Activated CD8-positive, alpha-beta memory T cell treated with anti-CD3 and anti-CD28 coated beads, Interleukin-2, amount 50 U/mL, for 24 hours (primary cell): ENCODE measurements at regions not wholly inside any gene's neighbourhood (a gene's known extent, or its start where the extent isn't known, plus 50 kb on each side); places are given as distances from the start of the nearest gene placed in this dataset.
"Not testable (repeated sequence)": the region's sequence is repeated elsewhere in the genome, so short reads cannot be mapped to it uniquely, and the experiment has no call there.

Experiments used
- DNase-seq: peaks from one replicate; pipeline ENCODE4 v3.0.0-alpha.2; 2020; ENCODE audit errors: extremely low read depth

DNA sequence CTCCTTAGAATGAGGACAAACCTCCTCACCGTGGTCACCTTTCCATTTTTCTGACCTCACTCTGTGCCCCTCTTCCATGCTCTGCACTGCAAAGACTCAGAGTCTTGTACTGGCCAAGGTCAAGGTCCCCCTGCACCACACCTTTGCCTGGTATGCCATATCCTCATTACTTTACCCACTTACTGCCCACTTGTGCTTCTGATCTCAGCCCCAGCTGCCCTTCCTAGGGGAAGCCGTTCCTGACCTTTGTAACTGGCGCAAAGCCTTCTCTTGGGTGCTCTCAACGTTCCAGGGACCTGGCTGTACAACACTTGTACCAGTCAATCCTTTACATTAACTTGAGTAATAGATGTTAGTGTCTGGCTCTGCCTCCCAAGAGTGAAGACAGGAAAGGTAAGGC is 256.0 kb downstream of the SV2B start:
- DNase-seq, result no peak

DNA sequence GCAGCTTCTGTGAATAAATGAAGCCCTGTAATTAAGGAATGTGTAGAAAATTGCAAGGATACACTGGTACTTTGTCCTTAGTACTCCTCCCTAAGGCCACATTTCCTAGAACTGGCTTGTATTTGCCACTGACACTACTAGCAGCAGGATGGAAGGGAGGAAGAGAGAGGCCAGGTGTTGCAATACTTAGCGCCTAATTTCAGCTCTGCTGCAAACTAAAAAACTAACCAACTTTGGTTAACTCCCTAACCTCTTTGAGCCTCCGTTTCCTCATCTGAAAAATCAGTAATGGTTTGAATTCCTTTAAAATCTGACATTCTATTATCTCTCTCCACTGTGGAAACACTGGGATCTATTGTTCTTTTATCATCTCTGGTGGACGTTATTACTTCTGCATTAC is 257.0 kb downstream of the SV2B start:
- DNase-seq, result no peak

DNA sequence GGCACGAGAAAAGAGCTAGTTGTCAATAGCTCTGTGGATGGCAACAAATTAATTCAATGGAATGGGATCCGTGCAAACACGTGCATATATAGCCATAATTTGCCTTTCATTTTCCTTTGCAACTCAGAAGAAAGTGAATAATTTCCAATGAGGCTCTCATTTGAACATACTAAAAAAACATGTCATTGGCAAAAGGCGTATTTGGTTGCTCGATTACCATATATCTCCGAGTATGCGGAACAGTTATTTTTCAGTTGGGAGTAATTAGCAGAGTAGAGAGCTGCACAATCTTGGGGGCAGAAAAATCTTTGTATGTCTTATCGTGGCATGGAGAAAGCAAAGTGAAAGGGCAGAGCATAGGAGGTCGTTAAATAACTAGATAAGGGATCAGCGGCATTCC is 257.4 kb downstream of the SV2B start:
- no peak for DNase-seq

DNA sequence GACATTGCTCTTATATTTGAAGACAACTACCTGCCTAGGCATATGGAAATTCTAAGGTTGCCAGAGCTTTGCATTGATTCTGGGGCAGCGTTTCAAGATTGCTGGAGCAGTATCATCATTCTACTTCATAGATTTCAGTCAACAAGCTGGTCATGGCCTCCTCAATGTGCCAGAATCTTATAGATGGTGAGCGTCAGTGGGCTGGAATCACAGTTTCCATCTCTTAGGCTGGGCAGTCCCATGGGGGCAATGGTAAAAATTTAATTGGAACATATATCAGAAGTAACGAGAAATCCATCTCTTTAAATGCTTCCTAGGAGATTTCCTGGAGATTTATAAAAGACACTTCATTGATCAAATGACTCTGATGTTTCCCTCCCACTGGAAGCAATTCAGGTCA is 258.3 kb downstream of the SV2B start:
- no peak for DNase-seq

DNA sequence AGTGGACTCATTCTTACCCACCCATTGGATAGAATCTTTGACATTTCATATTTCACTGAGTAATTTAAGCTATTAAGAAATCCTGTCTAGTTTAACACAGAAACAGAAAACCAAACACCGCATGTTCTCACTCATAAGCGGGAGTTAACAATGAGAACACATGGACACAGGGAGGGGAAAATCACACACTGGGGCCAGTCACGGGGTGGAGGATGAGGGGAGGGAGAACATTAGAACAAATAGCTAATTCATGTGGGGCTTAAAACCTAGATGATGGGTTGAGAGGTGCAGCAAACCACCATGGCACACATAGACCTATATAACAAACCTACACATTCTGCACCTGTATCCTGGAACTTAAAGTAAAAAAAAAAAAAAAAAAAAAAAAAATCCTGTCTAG is 261.6 kb downstream of the SV2B start:
- DNase-seq, result not testable (repeated sequence)

DNA sequence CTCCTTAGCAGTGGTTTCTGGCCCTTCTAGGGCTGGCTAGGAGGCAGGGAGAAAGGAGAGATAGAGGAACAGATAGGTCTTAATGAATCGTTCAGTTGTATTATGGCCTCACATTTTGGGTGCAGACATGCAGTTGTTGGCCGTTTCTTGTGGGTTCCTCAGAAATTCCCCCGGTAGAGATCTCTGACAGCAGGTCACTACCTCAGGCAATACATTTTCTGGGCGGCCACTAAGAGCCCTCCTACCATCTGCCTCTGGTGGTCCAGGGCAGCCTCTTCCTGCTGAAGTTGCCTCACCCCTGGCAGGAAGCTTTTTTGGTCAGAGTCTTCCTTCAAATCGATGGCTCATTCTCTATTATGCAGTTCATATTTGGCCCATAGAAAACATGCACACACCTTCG is 266.1 kb downstream of the SV2B start:
- no peak for DNase-seq

DNA sequence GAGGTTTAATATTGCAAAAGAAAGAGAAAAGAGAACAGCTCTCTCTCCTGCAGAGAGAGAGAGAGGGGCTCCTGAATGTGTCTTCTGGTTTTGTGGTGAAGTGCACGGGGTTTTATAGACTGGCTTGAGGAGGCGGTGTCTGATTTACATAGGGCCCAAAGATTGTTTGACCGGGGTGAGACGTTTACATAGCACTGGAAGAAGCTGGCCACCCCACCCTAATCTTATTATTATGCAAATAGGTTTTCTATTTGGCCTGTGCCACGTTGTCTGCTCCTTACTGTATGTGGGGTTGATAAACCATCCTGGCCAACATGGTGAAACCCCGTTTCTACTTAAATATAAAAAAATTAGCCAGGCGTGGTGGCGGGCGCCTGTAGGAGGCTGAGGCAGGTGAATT is 268.6 kb downstream of the SV2B start:
- DNase-seq, result no peak

DNA sequence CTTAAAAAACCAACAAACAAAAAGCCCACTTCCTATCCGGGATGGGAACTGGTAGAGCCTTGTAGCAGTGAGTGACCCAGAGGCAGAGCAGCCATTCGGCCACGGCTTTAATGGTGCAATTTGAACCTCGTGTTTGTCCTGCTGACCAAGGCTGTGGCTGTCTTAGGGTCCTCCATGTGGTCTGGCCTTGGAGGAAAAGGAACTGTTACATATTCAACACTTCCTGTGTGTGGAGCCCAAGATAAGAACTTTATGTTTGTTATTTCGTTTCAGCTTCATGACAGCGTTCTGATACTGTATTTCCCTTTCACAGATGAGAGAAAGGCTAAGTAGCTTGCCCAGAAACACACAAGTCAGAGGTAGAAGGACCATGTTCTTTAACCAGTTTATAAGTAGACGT is 269.8 kb downstream of the SV2B start:
- no peak for DNase-seq

DNA sequence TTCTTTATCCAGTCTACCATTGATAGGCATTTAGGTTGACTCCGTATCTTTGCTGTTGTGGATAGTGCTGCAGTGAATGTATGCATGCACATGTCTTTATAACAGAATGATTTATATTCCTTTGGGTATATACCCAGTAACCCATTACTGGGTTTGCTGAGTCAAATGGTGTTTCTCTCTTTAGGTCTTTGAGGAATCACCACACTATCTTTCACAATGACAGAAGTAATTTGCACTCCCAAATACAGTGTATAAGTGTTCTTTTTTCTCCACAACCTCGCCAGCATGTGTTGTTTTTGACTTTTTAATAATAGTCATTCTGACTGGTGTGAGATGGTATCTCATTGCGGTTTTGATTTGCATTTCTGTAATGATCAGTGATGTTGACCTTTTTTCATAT is 271.3 kb downstream of the SV2B start:
- DNase-seq, result not testable (repeated sequence)

DNA sequence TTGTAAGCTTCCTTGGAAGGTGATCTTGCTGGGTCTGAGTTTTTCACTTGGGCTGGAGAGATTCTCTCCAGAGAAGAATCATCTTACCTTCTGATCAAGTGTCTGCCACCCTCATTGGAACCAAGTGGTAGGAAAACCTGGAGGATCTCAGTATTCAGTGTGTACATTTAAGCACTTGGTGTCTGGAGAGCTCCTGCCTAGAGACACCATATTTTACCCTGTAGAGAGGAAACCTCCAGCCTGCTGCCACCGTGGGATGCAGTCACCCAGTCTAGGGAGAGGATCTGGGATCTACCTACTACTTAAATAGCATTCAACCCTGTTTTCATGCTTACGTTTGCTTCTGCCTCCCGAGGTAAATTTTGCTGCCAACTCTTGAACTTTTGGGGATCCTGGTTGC is 274.3 kb downstream of the SV2B start:
- no peak for DNase-seq

DNA sequence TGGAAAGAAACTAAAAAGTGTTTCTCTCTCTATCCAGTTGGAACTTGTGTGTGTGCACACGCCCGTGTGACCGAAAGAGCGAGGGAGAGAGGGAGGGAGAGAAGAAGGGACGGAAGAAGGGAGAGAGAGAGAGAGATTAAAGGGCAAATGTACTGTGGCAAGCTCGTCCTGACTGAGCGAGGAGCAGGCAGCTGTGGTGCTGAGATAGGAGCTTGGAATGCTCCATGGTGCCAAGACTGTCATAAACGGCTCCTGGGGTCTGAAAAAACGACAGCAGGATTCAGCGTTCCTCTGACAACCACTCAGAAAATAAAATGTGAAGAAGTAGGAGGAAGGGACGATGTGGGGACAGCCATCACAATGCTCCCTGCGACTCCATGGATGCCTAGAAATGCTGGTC is 276.0 kb downstream of the SV2B start:
- no peak for DNase-seq

DNA sequence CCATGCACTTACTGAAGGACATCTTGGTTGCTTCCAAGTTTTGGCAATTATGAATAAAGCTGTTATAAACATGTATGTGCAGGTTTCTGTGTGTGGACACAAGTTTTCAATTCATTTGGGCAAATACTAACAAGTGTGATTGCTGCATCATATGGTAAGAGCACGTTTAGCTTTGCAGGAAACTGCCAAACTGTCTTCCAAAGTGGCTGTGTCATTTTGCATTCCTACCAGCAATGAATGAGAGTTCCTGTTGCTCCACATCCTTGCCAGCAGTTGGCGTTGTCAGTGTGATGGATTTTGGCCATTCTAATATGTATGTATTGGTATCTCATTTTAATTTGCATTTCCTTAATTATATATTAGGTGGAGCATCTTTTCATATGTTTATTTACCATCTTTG is 280.1 kb downstream of the SV2B start:
- no peak for DNase-seq

DNA sequence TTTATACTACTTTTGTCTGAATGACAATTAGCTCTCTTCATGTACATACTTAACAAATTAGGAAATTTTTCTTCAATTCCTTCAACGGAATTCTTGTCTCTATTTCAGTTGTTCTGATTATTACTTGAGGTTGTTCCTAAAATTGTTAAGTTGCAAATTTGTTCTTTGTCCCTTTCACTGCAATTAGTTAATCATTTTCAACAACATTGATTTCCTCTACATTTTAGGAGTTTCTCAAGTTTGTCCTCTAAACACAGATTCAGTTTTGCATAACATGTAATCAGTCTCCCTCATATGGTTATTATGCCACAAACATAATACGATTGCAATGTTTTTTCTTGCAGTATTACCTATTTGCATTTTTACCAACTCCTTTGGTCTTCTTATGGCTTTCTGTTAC is 283.5 kb downstream of the SV2B start:
- no peak for DNase-seq

DNA sequence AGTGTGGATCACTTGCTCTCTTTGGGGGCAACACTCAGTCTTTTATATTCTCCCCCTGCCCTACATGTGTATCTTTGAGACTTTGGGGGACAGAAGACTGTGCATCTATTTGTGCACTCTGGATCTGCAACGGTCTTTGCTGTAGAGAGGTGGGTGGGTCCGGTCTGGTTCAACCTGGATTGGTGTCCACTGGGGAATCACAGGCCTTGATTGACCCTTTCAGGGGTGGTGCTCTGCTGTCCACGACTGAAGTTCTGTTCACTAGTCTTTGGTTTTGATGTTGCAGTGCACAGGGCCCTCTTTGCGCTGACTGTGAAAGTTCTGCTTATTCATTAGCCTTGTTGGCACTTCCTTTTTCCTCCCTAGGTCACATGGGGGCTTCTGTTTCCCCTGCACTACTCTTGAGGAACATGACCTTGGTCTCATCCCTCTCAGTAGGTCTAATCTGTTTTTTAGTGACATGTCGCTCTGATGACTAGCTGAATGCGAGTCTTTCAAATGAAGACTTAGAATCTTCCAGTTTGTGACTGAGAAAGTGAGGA is 284.2 kb downstream of the SV2B start:
- DNase-seq, result no peak

DNA sequence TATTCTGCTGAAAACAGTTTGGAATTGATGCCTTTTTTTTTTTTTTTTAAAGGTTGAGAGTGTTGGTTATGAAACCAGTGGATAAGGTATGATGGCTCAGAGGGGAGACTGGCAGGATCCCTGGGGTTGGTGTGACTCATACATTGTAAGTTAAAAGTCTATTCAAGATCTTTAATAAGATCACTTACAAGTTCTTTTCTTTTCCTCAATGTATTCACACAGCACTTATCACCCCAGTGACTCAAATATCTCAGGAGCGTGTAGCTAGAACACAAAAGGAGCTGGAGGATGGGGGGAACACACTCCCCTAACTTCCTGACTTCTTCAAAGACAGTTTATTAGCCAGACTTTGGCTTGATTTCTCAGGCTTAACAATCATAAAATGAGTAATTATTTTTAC is 285.3 kb downstream of the SV2B start:
- DNase-seq, result no peak

DNA sequence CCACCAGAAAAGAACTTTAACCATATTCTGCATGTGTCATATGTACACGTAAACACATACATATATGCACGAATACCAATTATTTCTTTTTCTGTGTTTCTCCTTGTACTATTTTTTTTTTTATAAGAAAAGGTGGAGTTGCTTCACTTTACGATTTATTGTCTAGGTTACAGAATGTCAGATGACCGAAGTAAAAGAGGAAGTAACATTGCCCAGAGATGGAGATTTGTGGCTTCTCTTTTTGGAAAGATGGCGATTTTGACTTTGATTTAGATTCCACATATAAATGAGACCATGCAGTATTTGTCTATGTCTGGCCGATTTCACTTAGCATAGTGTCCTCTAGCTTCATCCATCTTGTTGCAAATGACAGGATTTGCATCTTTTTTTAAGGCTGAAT is 293.1 kb downstream of the SV2B start:
- no peak for DNase-seq

DNA sequence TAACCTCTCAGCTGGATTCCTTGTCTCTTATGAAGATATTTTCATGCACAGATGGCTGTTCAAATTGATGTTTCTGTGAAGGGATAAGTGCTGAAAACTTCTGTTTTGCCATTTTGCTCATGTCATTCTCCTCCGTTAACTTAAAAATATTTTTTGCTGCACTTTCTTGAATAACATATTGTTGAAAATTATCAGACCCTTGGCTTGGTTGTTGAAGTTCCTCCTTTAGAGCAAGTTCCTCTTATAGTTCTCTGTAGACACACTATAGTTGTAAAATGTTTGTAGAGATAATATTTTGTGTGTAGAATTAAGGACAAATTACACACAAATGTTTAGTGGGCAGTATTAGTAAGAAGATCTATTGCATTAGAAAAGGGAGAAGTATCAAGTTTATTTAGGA is 300.4 kb downstream of the SV2B start:
- DNase-seq, result no peak

DNA sequence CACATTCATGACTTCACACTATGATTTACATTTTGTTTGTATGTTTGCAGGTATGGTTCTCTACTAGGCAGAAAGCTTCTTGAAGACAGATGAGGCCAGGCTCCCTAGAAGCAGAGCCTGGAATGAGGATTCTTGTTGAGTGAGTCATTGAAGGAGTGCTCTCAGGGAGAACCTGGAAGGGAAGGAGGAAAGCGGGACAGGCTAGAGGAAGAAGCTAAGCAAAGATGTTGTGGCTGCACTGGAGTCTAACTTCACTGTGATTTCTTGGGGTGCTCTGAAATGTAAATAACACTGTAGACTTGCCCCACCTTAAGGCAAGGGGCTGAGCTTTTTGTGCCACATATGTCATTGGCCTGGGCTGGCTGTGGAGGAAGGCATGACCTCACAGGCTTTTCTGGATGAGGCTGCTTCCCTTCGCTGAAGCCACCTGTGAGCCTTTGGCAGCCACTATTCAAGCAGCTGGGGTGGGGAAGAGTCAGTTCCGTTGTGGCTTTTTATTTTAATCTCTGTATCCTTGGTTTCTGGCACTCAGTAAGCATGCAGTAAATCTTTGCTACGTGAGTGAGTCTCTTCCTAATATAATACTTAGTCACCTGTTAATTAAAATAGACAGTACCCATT is 307.3 kb downstream of the SV2B start:
- DNase-seq, result no peak

DNA sequence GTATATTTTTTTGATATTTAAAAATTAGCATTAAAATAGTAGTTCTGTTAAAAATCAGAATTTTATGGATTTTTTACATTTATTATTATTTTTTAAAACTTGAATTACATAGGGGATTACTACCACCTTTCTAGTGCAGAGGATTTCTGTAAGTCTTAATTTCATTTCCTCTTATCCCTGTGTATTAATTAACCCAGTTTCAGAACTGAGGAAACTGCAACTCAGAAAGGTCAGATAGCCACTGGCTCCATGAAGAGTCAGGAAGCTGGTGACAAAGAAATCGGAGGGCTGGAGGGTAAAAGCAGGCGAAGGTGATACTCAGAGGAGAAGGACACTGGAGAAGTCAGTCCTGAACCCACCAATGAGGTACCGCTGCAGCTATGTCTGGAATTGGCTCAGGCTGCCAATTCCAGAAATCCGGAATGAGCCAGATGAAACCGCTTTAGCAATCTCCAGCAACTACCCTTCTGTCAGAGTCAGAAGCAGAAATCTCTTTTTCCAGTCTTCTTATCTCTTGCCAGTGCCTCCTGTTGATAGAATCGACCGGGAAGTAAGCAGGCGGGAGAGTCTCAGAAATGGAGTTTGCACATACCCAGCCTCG is 308.5 kb downstream of the SV2B start:
- no peak for DNase-seq

DNA sequence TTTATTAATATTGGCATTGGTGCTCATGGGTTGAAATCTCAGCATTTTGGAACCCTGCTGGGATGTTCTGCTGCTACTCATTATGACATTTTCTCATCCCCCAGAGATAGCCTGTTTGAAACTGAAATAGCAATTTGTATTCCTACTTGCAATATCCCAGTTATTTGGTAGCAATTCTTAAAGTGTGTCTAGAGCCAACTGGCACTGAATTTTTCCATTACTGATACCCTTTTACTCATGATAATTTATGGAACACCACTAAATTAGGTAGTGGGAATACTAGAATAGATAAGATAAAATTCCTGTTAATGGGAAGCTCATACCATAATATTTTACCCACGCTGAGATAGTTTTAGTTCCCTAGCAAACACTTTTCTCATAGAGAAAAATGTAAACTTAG is 309.3 kb downstream of the SV2B start:
- no peak for DNase-seq

DNA sequence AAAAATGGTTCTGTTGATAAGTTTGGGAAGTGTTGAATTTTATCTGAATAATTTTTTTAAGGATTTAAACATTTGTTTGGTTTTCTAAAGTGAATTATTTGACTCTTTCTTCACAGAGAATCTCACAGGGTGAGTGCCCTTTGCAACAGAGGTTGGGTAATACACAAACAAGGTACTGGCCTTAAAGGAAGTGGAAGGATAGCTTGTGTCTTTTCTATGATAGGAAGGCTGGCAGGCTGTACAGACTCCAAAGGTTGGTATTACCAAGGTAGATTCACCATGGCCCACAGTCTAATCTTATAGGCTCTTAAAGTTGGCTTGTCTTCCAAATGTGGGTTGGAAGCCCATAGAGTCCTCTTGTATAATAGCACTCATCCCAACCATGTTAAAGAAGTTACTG is 311.5 kb downstream of the SV2B start:
- DNase-seq, result no peak

DNA sequence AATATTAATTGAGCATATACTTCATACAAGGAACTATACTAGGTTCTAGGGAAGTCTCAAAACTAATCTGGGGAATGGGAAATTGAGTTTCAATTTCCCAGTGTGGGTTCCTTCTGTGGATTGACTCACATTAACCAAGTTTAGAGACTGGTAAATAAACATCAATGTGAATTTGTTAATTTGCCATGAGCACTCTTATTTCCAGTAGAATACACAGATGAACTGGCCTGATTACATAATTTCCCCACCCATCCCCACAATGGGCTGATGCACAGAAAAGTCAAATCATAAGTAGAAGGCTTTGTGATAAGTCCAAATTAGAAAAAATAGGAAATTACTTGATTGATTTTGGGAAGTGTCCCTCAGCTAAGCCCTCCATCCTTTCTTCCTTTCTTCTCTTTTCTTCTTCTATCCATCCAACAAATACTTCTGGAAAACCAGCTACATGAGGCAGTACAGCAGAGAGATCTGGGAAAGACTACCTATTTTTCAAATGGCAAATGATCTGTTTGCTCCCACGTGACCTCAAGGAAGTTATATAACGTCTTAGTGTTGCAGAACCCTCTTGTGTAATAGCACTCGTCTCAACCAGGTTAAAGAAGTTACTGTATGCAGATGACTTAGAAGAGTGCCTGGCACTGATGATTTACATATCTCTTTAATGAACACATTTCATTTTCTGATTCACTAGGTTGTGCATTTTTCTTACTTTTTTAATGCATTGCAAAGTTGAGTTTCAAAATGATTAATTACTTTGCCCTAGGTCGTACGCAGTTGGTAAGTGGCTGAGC is 312.3 kb downstream of the SV2B start:
- DNase-seq, result no peak

DNA sequence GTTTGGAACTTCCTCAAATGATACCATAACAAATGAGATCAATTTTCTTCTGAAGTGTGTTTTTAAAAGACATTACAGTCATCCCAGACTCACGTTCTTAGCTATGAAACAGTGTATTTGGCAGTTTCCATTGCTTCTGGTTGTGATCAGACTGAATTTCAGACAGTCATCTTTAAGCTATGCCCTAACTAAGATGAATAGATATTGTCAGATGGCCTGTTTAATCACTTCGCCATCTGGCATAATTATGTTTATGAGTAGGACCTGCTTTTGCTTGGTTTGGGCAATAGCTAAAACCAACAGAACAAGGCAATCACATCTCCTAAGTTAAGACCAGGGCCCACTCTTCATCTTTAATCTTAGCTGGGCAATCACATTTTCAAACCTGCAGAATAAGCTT is 313.1 kb downstream of the SV2B start:
- DNase-seq, result no peak
